HL-60 (cell line): ENCODE measurements at regions not wholly inside any gene's neighbourhood (a gene's known extent, or its start where the extent isn't known, plus 50 kb on each side); places are given as distances from the start of the nearest gene placed in this dataset.

ENCODE experiments used
- DNase-seq, 2 experiments: peaks; one replicate each; pipeline ENCODE4 v3.0.0-alpha.2; 2010 to 2020; ENCODE audit warnings: low read depth in 1 of 2, low spot score in 1 of 2
- H3K27ac ChIP-seq: fragments of 250-450 bp; sonication (Bioruptor Pico); replicated peaks from 2 replicates; pipeline ENCODE4 v1.5.1; 2020; ENCODE audit warnings: mild to moderate bottlenecking, moderate library complexity
- H3K27me3 ChIP-seq: fragments of 250-450 bp; sonication (Bioruptor Pico); 2 replicates; pipeline ENCODE4 v1.5.1; 2021; ENCODE audit warnings: mild to moderate bottlenecking, moderate library complexity; ENCODE audit not compliant: insufficient read depth, poor library complexity, severe bottlenecking
- H3K4me3 ChIP-seq: replicated peaks from 2 replicates; pipeline ENCODE4 v1.5.1; 2011; ENCODE audit warnings: mild to moderate bottlenecking, control low read depth, low read length; ENCODE audit not compliant: insufficient read depth
- CTCF ChIP-seq: IDR thresholded peaks from one replicate; pipeline ENCODE4 v1.5.1; 2011; ENCODE audit warnings: low read length, control low read depth, inconsistent platforms; ENCODE audit not compliant: insufficient read depth
- GABPA ChIP-seq: IDR thresholded peaks from 2 replicates; pipeline ENCODE4 v1.6.1; 2012; ENCODE audit warnings: low read depth
- POLR2AphosphoS5 ChIP-seq: IDR thresholded peaks from 2 replicates; pipeline ENCODE4 v1.6.1; 2012; ENCODE audit warnings: low read depth
- REST ChIP-seq: IDR thresholded peaks from 2 replicates; pipeline ENCODE4 v1.6.1; 2012; ENCODE audit warnings: low read depth; ENCODE audit not compliant: insufficient replicate concordance
- SPI1 ChIP-seq: IDR thresholded peaks from 2 replicates; pipeline ENCODE4 v1.6.1; 2012; ENCODE audit warnings: low read depth, mild to moderate bottlenecking, borderline replicate concordance

GRCh38 chr6:139603581-139603980 lies 229.1 kb upstream of the CITED2 start:
- TF ChIP-seq POLR2AphosphoS5 (no peak), GABPA (no peak), REST (no peak), CTCF (no peak), SPI1 (no peak)
- no peaks in the 10 kb centered on the region for H3K27me3 ChIP-seq
- no peak overlapping the region for H3K4me3 ChIP-seq
- H3K27ac ChIP-seq = no peak overlapping the region
- DNase-seq = no peak

GRCh38 chr6:139602577-139602976 lies 228.1 kb upstream of the CITED2 start:
- no peaks in the 10 kb centered on the region for H3K27me3 ChIP-seq
- H3K27ac ChIP-seq = no peak overlapping the region
- H3K4me3 ChIP-seq = no peak overlapping the region
- TF ChIP-seq CTCF = no peak
- TF ChIP-seq POLR2AphosphoS5 = no peak
- no peak for TF ChIP-seq REST
- no peak for DNase-seq

DNA sequence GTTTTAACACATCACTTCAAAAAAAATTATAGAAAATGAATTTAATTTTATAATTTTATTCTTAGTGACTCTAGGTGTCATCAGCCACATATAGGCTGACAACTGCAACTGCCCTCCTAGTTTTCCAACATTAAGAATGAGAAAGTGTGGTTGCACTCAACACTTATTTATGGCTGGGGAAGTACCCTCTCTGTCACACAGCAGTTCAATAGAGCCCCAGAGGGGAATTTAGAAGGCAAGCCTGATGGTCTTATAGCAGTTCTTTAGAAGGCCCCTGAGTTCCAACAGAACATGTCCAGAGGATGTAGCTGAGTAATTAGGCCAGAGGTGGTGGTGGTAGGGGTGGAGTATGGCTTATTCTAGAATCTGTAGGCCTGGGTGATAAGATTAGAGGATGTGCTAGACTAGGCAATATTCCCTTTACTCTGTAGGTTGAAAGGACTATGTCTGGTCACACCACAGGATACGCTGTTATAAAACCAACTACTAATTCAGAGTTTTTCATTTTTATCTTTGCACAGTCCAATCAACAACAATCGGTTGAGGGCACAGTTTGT lies 226.5 kb upstream of the CITED2 start:
- TF ChIP-seq GABPA (no peak), CTCF (no peak), SPI1 (no peak), POLR2AphosphoS5 (no peak), REST (no peak)
- H3K27me3 ChIP-seq = no peaks in the 10 kb centered on the region
- no peak overlapping the region for H3K4me3 ChIP-seq
- H3K27ac ChIP-seq = no peak overlapping the region
- DNase-seq = no peak
